Stimulated activated CD4-positive, alpha-beta T cell treated with anti-CD3 and anti-CD28 coated beads, TNF-alpha, amount 100 ng/mL, for 1 hour (primary cell): ENCODE measurements at regions not wholly inside any gene's neighbourhood (a gene's known extent, or its start where the extent isn't known, plus 50 kb on each side); places are given as distances from the start of the nearest gene placed in this dataset.

ENCODE experiments used
- DNase-seq, 3 donors: peaks; one replicate each; pipeline ENCODE4 v3.0.0-alpha.2; 2020; ENCODE audit warnings: low read depth in 3 of 3, low spot score in 1 of 3

DNA sequence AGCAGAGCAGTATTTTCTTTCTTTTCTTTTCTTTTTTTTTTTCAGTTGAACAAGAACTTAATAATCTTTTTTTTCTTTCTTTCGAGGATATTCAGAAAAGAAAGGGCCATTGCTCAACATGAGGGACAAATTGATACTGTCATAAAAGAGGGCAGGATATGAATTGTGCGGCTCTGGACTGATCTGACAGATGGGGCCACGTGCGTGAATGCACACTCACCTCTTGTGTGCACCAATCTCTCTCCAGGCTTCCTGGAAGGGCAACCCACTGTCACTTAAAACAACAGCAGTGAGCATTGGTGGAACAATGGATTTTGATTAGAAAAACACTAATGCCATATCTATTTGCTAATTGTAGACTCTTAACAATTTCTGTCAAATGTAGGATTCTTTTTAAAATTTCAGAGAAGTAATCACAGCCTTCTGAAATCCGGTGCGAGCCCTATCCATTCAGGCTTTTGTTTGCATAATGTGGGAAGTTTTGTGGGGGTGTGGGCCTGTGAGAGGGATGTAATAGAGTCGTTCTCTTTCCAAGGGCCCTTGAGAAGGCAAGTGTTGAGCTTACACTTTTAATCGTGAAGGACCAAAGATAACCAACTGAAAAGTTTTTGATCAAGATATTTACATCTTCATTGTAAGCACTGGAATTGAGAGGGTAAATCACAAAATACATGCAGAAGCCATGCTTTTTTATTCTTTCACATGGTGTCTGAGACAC, 298.8 kb downstream of the SP3 start:
- DNase-seq: no peak

DNA sequence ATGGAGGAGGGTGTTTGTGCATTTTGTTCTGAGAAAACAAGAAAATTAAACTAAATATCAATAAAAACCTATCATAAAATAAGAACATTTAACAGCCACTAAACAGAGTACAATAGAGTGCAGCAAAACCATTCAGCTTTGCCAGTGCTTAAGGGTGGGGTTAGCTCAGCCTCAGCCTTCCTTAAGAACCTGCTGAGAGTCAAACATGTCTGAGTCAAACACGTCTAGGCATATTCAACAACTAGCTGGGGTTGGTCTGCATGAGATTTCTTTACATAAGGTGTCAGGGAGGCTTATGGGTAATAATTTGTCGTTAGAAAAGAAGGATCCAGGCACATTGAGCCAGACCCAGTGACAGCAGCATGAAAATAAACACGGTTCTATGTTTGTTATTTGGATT, 298.2 kb downstream of the SP3 start:
- DNase-seq: no peak

DNA sequence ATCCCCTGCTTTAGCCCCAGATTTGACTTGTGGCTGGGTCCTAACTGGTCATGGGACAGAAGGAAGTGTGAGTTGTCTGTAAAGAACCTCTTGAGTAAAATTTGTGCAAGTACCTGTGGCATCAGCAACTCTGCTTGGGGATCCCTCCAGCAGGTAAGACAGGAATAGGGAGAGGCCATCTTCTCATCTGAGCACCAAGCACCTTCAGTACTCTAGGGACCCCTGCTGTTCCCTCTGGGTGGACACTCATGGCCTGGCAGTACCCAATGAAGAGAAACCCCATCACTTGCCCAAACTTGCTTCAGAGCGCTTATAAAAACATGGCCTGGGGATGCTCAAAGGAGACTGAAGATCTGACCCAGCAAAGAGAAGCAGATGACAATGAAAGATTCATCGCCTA, 297.8 kb downstream of the SP3 start:
- DNase-seq: no peak

DNA sequence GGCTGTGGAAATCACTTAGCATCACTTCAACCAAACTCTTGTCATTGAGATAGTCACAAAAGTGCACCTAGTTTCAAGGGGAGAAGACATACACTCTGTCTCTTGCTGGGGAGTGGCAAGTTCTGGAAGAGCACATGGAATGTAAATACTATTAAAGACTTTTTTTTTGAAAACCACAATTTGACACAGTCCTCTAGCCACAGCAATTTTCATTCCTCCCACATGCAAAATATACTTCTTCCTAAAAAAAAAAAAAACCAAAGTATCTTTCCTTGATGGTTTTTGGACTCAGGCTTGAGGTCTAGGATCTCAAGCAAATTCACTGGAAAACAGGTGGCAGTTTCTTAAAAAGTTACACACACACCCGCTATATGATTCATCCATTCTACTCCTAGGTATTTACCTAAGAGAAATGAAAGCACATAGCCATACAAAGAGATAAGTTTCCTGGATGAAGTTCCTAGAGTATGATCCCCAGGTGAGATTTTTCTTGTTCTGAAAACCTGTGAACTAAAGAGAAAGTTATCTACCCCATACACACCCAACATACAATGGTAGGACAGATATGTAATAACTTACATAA, 295.8 kb downstream of the SP3 start:
- DNase-seq: no peak

DNA sequence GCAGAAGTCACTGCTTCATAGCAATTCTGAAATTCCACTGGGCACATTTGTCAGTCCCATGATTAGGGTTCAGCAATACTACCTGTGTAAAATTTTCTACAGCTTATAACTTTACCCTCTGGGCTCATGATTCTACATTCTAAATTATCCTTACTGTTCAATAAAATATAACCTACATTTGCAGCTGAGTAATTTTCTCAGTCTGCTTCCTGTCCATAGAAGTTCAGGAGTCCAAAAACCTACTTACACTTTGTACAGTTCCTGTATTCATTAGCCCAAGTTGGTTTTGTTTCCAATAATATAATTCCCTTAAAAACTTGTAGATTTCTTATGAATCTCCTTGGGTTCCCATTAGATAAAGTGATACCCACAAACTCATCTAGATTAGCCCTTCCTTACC, 295.3 kb downstream of the SP3 start:
- no peak for DNase-seq

DNA sequence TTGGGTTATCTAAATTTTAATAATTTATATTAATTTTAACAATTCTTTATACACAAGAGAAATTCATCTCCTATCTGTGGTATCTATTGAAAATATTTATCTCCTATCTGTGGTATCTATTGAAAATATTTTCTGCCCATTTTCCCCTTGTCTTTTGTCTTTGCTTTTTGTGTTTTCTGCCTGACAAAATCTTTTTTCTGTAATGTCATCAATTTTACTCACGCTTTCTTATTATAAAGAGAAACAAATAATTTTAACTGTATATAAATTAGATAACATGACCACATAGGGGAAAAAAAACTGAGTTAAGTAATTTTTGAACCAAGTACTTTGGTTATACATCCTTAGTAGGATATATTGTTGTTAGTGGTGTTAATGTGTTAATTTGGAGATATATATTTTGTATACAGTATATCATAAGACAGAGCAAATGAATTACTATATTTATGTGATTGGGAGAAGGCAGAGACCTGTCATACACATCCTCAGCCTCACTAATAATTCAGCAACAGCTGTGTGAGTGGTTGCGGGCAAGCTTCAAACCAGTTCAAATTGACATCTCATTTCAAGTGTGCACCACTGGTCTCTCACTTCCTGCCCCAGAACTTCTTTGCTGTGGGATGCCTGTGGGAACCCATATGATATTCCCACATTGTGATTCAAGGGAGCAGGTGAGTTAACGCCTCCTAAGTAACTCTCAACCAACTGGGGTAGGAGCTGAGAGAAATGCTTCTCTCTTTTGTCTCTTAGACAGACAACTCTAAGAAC, 292.4 kb downstream of the SP3 start:
- DNase-seq: no peak

DNA sequence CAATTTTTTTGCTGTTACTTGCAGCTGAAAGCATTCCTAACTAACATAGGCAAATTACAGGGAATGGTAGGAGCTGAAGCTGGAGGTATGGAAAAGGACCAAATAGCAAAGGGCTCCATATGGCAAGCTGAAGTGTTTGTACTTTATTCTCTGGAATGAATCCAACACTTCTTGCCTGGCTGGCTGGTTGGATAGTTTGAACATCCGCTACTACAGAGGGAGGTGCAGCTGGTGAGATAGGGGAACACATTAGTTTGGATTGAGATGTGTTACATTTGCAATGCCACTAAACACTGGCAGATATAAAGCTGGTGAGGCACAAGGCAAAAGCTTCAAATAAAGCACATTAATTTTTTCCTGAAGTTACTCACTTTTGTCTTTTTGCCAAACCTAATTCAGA, 291.5 kb downstream of the SP3 start:
- DNase-seq: no peak

GRCh38 chr2:173676647-173677046, 288.5 kb downstream of the SP3 start:
- no peak for DNase-seq

DNA sequence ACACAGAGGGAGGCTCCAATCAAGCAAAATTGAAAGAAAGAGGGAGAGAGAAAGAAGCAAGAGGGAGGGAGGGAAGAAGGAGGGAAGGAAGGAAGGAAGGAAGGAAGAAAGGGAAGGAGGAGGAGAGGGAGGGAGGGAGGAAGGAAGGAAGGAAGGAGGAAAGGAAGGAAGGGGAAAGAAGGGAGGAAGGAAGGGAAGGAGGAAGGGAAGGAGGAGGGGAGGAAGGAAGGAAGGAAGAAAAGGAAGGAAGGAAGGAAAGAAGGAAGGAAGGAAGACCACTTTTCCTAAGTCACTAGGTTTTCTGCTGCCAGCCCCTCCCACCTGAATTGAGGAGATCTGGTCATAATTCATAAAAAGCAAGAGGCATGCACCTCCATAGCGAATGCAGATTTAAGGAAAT, 287.0 kb downstream of the SP3 start:
- DNase-seq: no peak

- no peak for DNase-seq
These were observed 284.6 kb downstream of the SP3 start for GRCh38 chr2:173680574-173680973.

GRCh38 chr2:173681881-173682650, 283.1 kb downstream of the SP3 start:
- no peak for DNase-seq

- no peak for DNase-seq
These were observed 280.2 kb downstream of the SP3 start for GRCh38 chr2:173684896-173685459.

- no peak for DNase-seq
These were observed 274.8 kb downstream of the SP3 start for GRCh38 chr2:173690349-173690748.

DNA sequence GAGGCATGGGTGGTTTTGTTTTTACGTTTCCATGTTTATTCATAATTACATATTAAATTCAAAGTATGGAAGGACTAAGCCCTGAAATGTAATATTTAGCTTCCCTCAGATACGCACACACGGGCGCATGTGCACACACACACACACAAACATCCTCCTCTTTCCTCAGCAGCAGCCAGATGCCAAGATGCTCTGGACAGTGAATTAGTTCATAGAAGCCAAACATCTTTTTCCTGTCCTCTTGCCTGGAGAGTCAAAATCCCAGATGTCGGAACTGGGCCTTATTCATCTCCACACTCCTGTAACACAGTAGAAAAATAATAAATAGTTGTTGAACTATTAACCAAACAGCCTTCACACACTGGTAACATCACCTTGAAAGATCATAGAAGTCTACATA, 273.1 kb downstream of the SP3 start:
- no peak for DNase-seq

DNA sequence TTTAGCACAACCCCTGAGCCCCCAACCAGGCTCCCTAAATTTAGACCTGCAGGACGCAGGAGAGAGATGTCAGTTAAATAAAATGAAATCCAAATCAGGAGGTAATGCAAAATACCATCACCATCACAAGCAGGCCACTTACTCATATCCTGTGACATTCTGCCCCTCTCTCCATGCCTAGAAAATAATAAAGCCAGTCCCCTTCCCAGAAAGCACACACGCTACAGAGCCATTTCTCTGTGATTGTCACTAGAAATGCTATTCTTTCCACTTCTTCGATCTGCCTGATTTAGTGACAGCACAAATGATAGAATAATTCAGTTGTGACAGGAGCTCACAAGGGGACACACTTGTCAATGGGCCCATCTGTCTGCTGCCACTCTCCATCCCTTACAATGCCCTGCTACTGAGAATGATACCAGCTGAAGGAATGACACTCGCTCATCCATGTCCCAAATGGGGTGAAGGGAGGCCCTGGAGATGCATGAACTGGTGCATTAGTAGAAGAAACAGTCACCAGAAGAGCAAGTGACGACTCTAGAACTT, 272.1 kb downstream of the SP3 start:
- no peak for DNase-seq

GRCh38 chr2:173696274-173696673, 268.9 kb downstream of the SP3 start:
- DNase-seq: no peak

GRCh38 chr2:173697929-173698328, 267.2 kb downstream of the SP3 start:
- no peak for DNase-seq

- DNase-seq: no peak
These were observed 259.5 kb downstream of the SP3 start for GRCh38 chr2:173705656-173706055.

DNA sequence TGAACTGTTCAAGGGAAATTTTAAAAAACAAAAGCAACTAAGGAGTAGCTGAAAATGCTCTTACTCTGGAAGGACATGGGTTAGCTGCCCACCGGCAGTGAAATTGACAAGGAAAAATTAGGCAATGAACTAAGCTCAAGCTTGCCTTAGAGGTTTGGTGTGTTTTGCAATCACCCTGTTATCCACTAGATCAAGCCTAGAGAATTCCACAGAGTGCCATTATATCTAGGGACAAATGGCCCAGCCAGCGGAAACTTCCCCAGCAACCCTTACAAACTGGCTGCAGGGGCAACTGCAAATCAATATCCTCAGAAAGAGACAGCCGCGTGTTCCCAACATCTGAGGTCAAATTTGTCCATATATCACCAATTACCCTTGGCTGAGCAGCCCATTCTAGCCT, 258.2 kb downstream of the SP3 start:
- no peak for DNase-seq

- DNase-seq: no peak
These were observed 256.4 kb downstream of the SP3 start for GRCh38 chr2:173708806-173709205.

GRCh38 chr2:173711816-173712215, 253.4 kb downstream of the SP3 start:
- DNase-seq: no peak
